RWPE2 (cell line): ENCODE measurements at regions not wholly inside any gene's neighbourhood (a gene's known extent, or its start where the extent isn't known, plus 50 kb on each side); places are given as distances from the start of the nearest gene placed in this dataset.

Source experiments
- ATAC-seq: fragments of 200-7000 bp; cut with Tn5 transposase; 3 replicates; pipeline ENCODE4 v1.9.1; 2021; ENCODE audit warnings: low read depth
- DNase-seq: peaks from one replicate; pipeline ENCODE4 v3.0.0-alpha.2; 2020; ENCODE audit warnings: low spot score
- H3K27ac ChIP-seq: fragments of 450-650 bp; 2 replicates; pipeline ENCODE4 v1.5.1; 2017; ENCODE audit warnings: mild to moderate bottlenecking; ENCODE audit not compliant: poor library complexity, severe bottlenecking
- H3K27me3 ChIP-seq: fragments of 250-450 bp; sonication (Bioruptor Pico); 2 replicates; pipeline ENCODE4 v1.5.1; 2021; ENCODE audit warnings: mild to moderate bottlenecking, moderate library complexity; ENCODE audit not compliant: insufficient read depth, poor library complexity, severe bottlenecking
- H3K36me3 ChIP-seq: fragments of 250-450 bp; sonication (Bioruptor Pico); 2 replicates; pipeline ENCODE4 v1.5.1; 2020; ENCODE audit warnings: low read depth, mild to moderate bottlenecking, moderate library complexity
- H3K4me1 ChIP-seq: fragments of 250-450 bp; sonication (Bioruptor Pico); 2 replicates; pipeline ENCODE4 v1.5.1; 2021; ENCODE audit warnings: mild to moderate bottlenecking, moderate library complexity; ENCODE audit not compliant: insufficient read depth, poor library complexity, severe bottlenecking
- H3K4me3 ChIP-seq: fragments of 250-450 bp; sonication (Bioruptor Pico); 2 replicates; pipeline ENCODE4 v1.5.1; 2021; ENCODE audit warnings: mild to moderate bottlenecking, moderate library complexity; ENCODE audit not compliant: severe bottlenecking
- H3K9me3 ChIP-seq: fragments of 250-450 bp; sonication (Bioruptor Pico); 2 replicates; pipeline ENCODE4 v1.5.1; 2021; ENCODE audit warnings: mild to moderate bottlenecking, moderate library complexity; ENCODE audit not compliant: severe bottlenecking
- TF ChIP-seq, protein P1 (sequence below): fragments of 450-650 bp; IDR thresholded peaks from one replicate; pipeline ENCODE4 v1.5.1; 2017; ENCODE audit warnings: mild to moderate bottlenecking, moderate library complexity; ENCODE audit not compliant: poor library complexity, severe bottlenecking

- DNase-seq = no peak
- peaks cover 5% of the 10 kb centered on the region for H3K4me1 ChIP-seq
- no peaks in the 10 kb centered on the region for H3K36me3 ChIP-seq
- H3K27me3 ChIP-seq = no peaks in the 10 kb centered on the region
- no peak overlapping the region for H3K4me3 ChIP-seq
- TF ChIP-seq, protein P1, sequence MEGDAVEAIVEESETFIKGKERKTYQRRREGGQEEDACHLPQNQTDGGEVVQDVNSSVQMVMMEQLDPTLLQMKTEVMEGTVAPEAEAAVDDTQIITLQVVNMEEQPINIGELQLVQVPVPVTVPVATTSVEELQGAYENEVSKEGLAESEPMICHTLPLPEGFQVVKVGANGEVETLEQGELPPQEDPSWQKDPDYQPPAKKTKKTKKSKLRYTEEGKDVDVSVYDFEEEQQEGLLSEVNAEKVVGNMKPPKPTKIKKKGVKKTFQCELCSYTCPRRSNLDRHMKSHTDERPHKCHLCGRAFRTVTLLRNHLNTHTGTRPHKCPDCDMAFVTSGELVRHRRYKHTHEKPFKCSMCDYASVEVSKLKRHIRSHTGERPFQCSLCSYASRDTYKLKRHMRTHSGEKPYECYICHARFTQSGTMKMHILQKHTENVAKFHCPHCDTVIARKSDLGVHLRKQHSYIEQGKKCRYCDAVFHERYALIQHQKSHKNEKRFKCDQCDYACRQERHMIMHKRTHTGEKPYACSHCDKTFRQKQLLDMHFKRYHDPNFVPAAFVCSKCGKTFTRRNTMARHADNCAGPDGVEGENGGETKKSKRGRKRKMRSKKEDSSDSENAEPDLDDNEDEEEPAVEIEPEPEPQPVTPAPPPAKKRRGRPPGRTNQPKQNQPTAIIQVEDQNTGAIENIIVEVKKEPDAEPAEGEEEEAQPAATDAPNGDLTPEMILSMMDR = no peak
- peak; percentile 46; the same call in 1 of the 3 replicates for ATAC-seq
- no peaks in the 10 kb centered on the region for H3K9me3 ChIP-seq
- no peak overlapping the region for H3K27ac ChIP-seq
Observed at GRCh38 chr4:136369073-136369472, 1163.2 kb downstream of the PCDH18 start.

DNA sequence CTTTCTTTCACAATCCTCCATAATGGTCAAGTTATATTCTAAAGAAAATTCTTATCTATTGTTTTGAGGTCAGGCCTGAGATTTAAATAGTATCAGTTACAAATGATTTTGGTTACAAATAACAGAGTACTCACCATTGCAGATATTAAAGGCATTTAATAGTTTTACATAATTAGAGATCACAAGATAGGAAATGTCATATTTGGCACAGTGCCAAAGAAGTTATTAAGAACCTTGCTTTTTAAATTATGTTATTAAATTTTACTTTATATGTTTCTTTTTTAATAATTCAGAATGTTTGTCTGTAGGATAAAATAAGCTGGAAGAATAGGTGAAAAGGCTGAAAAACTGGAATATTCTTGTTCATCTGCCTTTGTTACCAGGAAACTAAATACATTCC, 1174.7 kb downstream of the PCDH18 start:
- Histone ChIP-seq H3K9me3 (no peaks in the 10 kb centered on the region), H3K4me3 (no peak overlapping the region), H3K4me1 (no peaks in the 10 kb centered on the region), H3K36me3 (no peaks in the 10 kb centered on the region), H3K27me3 (no peaks in the 10 kb centered on the region), H3K27ac (no peak overlapping the region)
- TF ChIP-seq, protein P1 = no peak
- ATAC-seq (no peak), DNase-seq (no peak)

- Histone ChIP-seq H3K27ac (no peak overlapping the region), H3K4me3 (no peak overlapping the region), H3K9me3 (no peaks in the 10 kb centered on the region), H3K4me1 (no peaks in the 10 kb centered on the region), H3K36me3 (no peaks in the 10 kb centered on the region), H3K27me3 (no peaks in the 10 kb centered on the region)
- TF ChIP-seq, protein P1 = no peak
- no peak for DNase-seq
- ATAC-seq = no peak
Observed at GRCh38 chr4:136355970-136356369, 1176.3 kb downstream of the PCDH18 start.

DNA sequence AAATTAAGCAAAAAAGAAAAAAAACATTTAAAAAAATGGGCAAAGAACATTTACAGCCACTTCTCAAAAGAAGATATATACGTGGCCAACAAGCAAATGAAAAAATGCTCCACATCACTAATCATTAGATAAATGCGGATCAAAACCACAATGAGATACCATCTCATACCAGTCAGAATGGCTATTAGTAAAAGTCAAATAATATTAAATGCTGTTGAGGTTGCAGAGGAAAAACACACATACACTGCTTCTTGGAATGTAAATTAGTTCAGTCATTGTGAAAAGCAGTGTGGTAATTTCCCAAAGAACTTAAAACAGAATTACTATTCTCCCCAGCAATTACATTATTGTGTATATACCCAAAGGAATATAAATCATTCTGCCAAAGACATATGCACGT, 1189.0 kb downstream of the PCDH18 start:
- H3K9me3 ChIP-seq = no peaks in the 10 kb centered on the region
- DNase-seq (no peak), ATAC-seq (no peak)
- no peaks in the 10 kb centered on the region for H3K27me3 ChIP-seq
- no peaks in the 10 kb centered on the region for H3K36me3 ChIP-seq
- H3K4me1 ChIP-seq = no peaks in the 10 kb centered on the region
- no peak overlapping the region for H3K4me3 ChIP-seq
- no peak overlapping the region for H3K27ac ChIP-seq
- TF ChIP-seq, protein P1 = no peak

DNA sequence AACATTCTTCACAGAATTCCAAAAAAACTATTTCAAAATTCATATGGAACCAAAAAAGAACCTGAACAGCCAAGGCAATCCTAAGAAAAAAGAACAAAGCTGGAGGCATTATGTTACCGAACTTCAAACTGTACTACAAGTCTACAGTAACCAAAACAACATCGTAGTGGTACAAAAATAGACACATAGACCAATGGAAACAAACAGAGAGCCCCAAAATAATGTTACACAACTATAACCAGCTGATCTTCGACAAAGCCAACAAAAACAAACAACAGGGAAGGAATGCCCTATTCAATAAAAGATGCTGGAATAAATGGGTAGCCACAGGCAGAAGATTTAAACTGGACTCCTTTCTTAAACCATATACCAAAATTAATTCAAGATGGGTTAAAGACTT, 1189.6 kb downstream of the PCDH18 start:
- no peaks in the 10 kb centered on the region for H3K4me1 ChIP-seq
- H3K4me3 ChIP-seq = no peak overlapping the region
- H3K9me3 ChIP-seq = no peaks in the 10 kb centered on the region
- TF ChIP-seq, protein P1 = no peak
- ATAC-seq (no peak), DNase-seq (no peak)
- H3K36me3 ChIP-seq = no peaks in the 10 kb centered on the region
- no peaks in the 10 kb centered on the region for H3K27me3 ChIP-seq
- H3K27ac ChIP-seq = no peak overlapping the region
